OCI-LY7 (cell line): ENCODE measurements at regions not wholly inside any gene's neighbourhood (a gene's known extent, or its start where the extent isn't known, plus 50 kb on each side); places are given as distances from the start of the nearest gene placed in this dataset.

Experiments
- BruUV-seq: library from RNA; stranded (reverse); fragments of 400-500 nt; replicated peaks from 2 replicates; lab custom pipeline; 2021; lab: Mats Ljungman, UMichigan
- CTCF ChIA-PET: fragments of 300-600 bp; sonication (Branson Sonifier 250); formaldehyde crosslinking; loops from one replicate; lab custom pipeline; 2022; ENCODE audit warnings: antibody characterized with exemption; ENCODE audit not compliant: unreplicated experiment; lab: Charles Lee
- POLR2A ChIA-PET: fragments of 300-600 bp; sonication (Branson Sonifier 250); formaldehyde crosslinking; loops from one replicate; lab custom pipeline; 2022; ENCODE audit warnings: antibody characterized with exemption; lab: Charles Lee
- DNase-seq: peaks from one replicate; pipeline ENCODE4 v3.0.0-alpha.2; 2015; ENCODE audit warnings: low spot score
- H2AFZ ChIP-seq: fragments of 200-600 bp; sonication (generic), shearing (Covaris generic); 2 replicates; pipeline ENCODE4 v1.6.1; 2014; ENCODE audit warnings: mild to moderate bottlenecking, antibody characterized with exemption, low read length, moderate library complexity
- H3K27ac ChIP-seq: fragments of 200-600 bp; sonication (generic); 2 replicates; pipeline ENCODE4 v1.5.1; 2014; ENCODE audit warnings: mixed run types, low read depth, mild to moderate bottlenecking, moderate library complexity, low read length, inconsistent platforms; ENCODE audit not compliant: poor library complexity, severe bottlenecking
- H3K36me3 ChIP-seq: fragments of 200-600 bp; sonication (generic); 2 replicates; pipeline ENCODE4 v1.6.1; 2014; ENCODE audit warnings: mild to moderate bottlenecking, antibody characterized with exemption, low read length, moderate library complexity, mixed read lengths; ENCODE audit not compliant: insufficient read depth
- H3K4me1 ChIP-seq: fragments of 200-600 bp; sonication (generic); 2 replicates; pipeline ENCODE4 v1.5.1; 2014; ENCODE audit warnings: mild to moderate bottlenecking, low read length; ENCODE audit not compliant: insufficient read depth, poor library complexity, severe bottlenecking
- H3K4me2 ChIP-seq: fragments of 200-600 bp; sonication (generic); 2 replicates; pipeline ENCODE4 v1.6.1; 2014; ENCODE audit warnings: mild to moderate bottlenecking, low read length
- H3K4me3 ChIP-seq: fragments of 200-600 bp; sonication (generic); 2 replicates; pipeline ENCODE4 v1.5.1; 2014; ENCODE audit warnings: mild to moderate bottlenecking, low read depth, low read length; ENCODE audit not compliant: poor library complexity, severe bottlenecking
- H3K79me2 ChIP-seq: fragments of 200-600 bp; sonication (generic); 2 replicates; pipeline ENCODE4 v1.6.1; 2016; ENCODE audit warnings: low read depth, mild to moderate bottlenecking, low read length, moderate library complexity, mixed read lengths; ENCODE audit not compliant: insufficient read depth
- H3K9me2 ChIP-seq: fragments of 200-600 bp; sonication (generic); 2 replicates; pipeline ENCODE4 v1.6.1; 2016; ENCODE audit warnings: mild to moderate bottlenecking, low read length, mixed read lengths; ENCODE audit not compliant: insufficient read depth
- H3K9me3 ChIP-seq: fragments of 200-600 bp; sonication (generic); 2 replicates; pipeline ENCODE4 v1.6.1; 2014; ENCODE audit warnings: mild to moderate bottlenecking, mixed run types, low read length, mixed read lengths
- H4K20me1 ChIP-seq: fragments of 200-600 bp; sonication (generic); 2 replicates; pipeline ENCODE4 v1.6.1; 2014; ENCODE audit warnings: mild to moderate bottlenecking, antibody characterized with exemption, low read length, moderate library complexity, mixed read lengths; ENCODE audit not compliant: insufficient read depth
- EZH2phosphoT487 ChIP-seq: fragments of 200-600 bp; sonication (generic); IDR thresholded peaks from 2 replicates; pipeline ENCODE4 v1.6.1; 2018; ENCODE audit warnings: low read depth, borderline replicate concordance, mild to moderate bottlenecking, mixed run types, antibody characterized with exemption, low read length, moderate library complexity, mixed read lengths
- intact Hi-C: fragments of 100-400 bp; cut with micrococcal nuclease; formaldehyde crosslinking; loops from one replicate; pipeline ENCODE4 v1.10.0; 2022; ENCODE audit not compliant: unreplicated experiment
- TF ChIP-seq, protein P1 (sequence below): fragments of 200-600 bp; sonication (generic); conservative IDR thresholded peaks from 2 replicates; pipeline ENCODE4 v1.5.1; 2014; ENCODE audit warnings: mild to moderate bottlenecking, antibody characterized with exemption, low read length, moderate library complexity, mixed read lengths

DNA sequence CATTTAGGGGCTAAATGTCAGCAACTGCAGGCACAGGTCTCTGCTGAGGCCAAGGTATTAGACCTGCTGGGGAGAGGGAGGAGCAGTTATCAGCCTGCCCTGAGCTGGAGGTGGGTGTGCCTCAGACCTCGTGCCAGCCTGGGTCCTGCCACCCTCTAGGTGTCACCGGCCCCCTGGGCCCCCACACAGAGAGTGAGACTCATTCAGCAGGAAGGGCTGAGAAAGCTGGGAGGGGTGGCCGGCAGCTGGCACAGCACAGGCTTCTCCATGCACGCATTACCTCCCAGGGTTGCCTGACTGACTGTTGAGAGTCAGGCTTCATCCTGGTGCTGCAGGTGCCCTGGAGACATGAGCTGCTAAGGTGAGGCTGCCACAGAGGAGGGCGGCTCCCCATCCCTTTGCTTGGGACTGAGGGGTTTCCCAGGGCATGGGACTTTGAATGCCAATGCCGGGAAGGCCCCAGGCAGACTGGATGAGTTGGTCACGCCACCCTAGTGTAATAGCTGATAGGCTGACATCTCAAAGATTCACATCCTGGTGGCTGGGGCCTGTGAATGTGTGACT is 75.3 kb upstream of the C14orf180 start:
- Histone ChIP-seq H3K27ac (no peak overlapping the region), H3K9me2 (no peaks in the 10 kb centered on the region), H3K4me3 (no peak overlapping the region), H2AFZ (no peak overlapping the region), H3K4me2 (no peak overlapping the region), H3K79me2 (no peaks in the 10 kb centered on the region), H3K4me1 (no peaks in the 10 kb centered on the region), H3K36me3 (no peaks in the 10 kb centered on the region), H3K9me3 (no peaks in the 10 kb centered on the region), H4K20me1 (no peaks in the 10 kb centered on the region)
- DNase-seq, result no peak
- POLR2A ChIA-PET, result no interaction called here
- no peak for TF ChIP-seq EZH2phosphoT487
- TF ChIP-seq, protein P1, sequence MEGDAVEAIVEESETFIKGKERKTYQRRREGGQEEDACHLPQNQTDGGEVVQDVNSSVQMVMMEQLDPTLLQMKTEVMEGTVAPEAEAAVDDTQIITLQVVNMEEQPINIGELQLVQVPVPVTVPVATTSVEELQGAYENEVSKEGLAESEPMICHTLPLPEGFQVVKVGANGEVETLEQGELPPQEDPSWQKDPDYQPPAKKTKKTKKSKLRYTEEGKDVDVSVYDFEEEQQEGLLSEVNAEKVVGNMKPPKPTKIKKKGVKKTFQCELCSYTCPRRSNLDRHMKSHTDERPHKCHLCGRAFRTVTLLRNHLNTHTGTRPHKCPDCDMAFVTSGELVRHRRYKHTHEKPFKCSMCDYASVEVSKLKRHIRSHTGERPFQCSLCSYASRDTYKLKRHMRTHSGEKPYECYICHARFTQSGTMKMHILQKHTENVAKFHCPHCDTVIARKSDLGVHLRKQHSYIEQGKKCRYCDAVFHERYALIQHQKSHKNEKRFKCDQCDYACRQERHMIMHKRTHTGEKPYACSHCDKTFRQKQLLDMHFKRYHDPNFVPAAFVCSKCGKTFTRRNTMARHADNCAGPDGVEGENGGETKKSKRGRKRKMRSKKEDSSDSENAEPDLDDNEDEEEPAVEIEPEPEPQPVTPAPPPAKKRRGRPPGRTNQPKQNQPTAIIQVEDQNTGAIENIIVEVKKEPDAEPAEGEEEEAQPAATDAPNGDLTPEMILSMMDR, result no peak
- intact Hi-C loops, result no loop called here
- CTCF ChIA-PET, result no interaction called here
- no TSS peak for BruUV-seq

DNA sequence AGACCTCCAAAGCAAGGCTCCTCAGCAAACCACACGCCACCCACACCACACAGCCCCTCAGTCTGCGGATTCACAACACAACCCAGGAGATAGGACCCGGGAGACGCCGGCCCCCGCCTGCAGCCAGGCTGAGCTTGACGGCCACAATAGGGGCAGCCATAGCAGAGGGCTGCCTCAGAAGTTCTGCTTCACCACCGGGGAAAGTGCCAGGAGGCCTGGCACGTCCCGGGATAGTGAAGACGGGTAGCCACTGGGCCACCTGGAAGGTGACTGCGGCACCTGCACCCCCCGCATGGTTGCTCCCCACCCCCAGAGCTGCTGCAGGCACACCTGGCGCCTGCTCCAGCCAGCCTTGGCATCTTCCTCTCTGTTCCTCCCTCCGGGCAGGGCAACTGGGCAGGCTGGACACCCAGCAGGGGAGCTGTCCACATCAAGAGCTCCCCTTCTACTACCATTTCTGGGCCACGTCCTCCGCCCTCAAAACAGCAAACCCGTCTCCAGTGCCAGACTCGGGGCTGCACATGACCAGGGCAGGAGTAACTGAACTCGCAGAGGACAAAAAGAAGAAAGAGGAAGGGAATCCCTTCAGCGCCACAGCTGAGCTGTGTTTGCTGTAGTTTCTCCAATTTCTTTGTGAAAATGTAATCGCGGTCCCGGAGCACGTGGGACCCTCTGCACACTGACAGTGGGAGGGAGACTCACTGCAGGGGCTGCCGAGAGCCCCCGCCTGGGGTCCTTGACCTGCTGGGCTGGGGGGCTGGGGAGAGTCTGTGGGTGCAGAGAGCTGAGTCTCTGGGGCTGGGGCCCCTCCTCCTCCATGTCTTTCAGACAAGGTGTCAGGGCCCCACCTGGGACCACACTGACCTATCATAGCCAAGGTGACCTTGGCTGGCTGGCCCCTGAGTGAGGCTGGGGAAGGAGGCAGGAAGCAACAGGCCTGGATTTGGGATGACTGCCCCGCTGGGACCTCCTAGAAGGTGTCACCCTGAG is 74.2 kb upstream of the C14orf180 start:
- H3K79me2 ChIP-seq, result no peaks in the 10 kb centered on the region
- CTCF ChIA-PET, result no interaction called here
- H2AFZ ChIP-seq, result no peak overlapping the region
- H3K27ac ChIP-seq, result no peak overlapping the region
- no TSS peak for BruUV-seq
- no peaks in the 10 kb centered on the region for H4K20me1 ChIP-seq
- H3K9me2 ChIP-seq, result no peaks in the 10 kb centered on the region
- POLR2A ChIA-PET, result interaction anchor here (0.6 kb wide), 1 partner anchor 685 kb away, joined by 4 read pairs; no protein-coding TSS in a partner anchor
- intact Hi-C loops, result no loop called here
- no peak overlapping the region for H3K4me3 ChIP-seq
- H3K36me3 ChIP-seq, result no peaks in the 10 kb centered on the region
- DNase-seq, result no peak
- TF ChIP-seq EZH2phosphoT487, result no peak
- TF ChIP-seq, protein P1, result no peak
- no peaks in the 10 kb centered on the region for H3K4me1 ChIP-seq
- H3K9me3 ChIP-seq, result no peaks in the 10 kb centered on the region
- H3K4me2 ChIP-seq, result no peak overlapping the region
